Upper lobe of left lung (tissue), 6 donors: ENCODE measurements at regions not wholly inside any gene's neighbourhood (a gene's known extent, or its start where the extent isn't known, plus 50 kb on each side); places are given as distances from the start of the nearest gene placed in this dataset.

Experiments used
- ATAC-seq, 2 donors: fragments of 200-7000 bp; cut with Tn5 transposase; one replicate each; pipeline ENCODE4 v1.9.1; 2022; ENCODE audit warnings: mild to moderate bottlenecking in 2 of 2, moderate library complexity in 2 of 2; ENCODE audit not compliant: low FRiP score in 2 of 2
- DNase-seq, 2 donors: peaks; one replicate each; pipeline ENCODE4 v3.0.0-alpha.2; 2019 to 2020
- H3K27ac ChIP-seq, 4 donors: fragments of 200-600 bp; sonication (generic); one replicate each; pipeline ENCODE4 v1.5.1; 2016 to 2019
- H3K27me3 ChIP-seq, 4 donors: fragments of 200-600 bp; sonication (generic); one replicate each; pipeline ENCODE4 v1.5.1; 2017 to 2019
- H3K36me3 ChIP-seq, 4 donors: fragments of 200-600 bp; sonication (generic); one replicate each; pipeline ENCODE4 v1.5.1; 2016 to 2019
- H3K4me1 ChIP-seq, 4 donors: fragments of 200-600 bp; sonication (generic); one replicate each; pipeline ENCODE4 v1.5.1; 2018 to 2019
- H3K4me3 ChIP-seq, 4 donors: fragments of 200-600 bp; sonication (generic); one replicate each; pipeline ENCODE4 v1.5.1; 2017 to 2019; ENCODE audit warnings: mild to moderate bottlenecking in 2 of 4, moderate library complexity in 1 of 4
- H3K9me3 ChIP-seq, 4 donors: fragments of 200-600 bp; sonication (generic); one replicate each; pipeline ENCODE4 v1.5.1; 2018 to 2019
- EP300 ChIP-seq, 4 donors: sonication (generic); formaldehyde crosslinking; IDR thresholded peaks; one replicate each; pipeline ENCODE4 v1.5.1; 2017; ENCODE audit warnings: antibody characterized with exemption in 4 of 4, control low read depth in 2 of 4
- POLR2A ChIP-seq, 4 donors: fragments of 450-650 bp; IDR thresholded peaks; one replicate each; pipeline ENCODE4 v1.5.1; 2016 to 2017; ENCODE audit warnings: antibody characterized with exemption in 4 of 4, mild to moderate bottlenecking in 2 of 4
- POLR2AphosphoS5 ChIP-seq, 2 donors: sonication (generic); formaldehyde crosslinking; IDR thresholded peaks; one replicate each; pipeline ENCODE4 v1.5.1; 2017; ENCODE audit warnings: antibody characterized with exemption in 2 of 2
- WGBS, 2 donors: methylation state at CpG; one replicate each; pipeline ENCODE4 v1.1.5; 2017 to 2018; 5-methylcytosine and 5-hydroxymethylcytosine counted together
- TF ChIP-seq, protein P1 (sequence below), 6 experiments: fragments of 450-650 bp in 4 of 6; fragments of 200-600 bp in 2 of 6; sonication (generic) in 2 of 6; IDR thresholded peaks; one replicate each; pipeline ENCODE4 v1.5.1; 2016 to 2019; ENCODE audit warnings: antibody characterized with exemption in 6 of 6
- donor health status: DM: no; HTN: no; CAD: no; lungs with moderate emphysema.
- donor health status: DM: no; HTN: yes; CAD: no; lungs with severe emphysema.

DNA sequence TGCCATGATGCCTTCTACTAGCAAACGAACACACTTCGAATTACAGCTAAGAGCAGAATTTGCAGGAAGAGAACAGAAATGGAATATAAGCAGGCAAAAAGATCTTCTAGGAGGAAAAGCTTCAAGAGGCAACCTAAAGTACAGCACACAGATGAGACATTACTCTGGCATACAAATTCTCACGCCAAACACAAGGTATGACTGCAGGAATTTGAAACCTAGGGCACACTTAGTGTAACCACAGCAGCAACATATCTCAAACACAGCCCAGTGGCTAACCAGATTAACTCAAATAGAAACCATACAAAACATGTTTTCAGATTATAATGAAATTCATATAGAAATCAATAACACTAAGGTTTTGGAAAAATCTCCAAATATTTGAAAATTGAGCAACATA lies 481.0 kb upstream of the RGMB start:
- DNase-seq = no peak
- TF ChIP-seq EP300 (IDR thresholded peaks at IDR 0.05) = no peak
- no peak for TF ChIP-seq POLR2AphosphoS5 (IDR thresholded peaks at IDR 0.05)
- TF ChIP-seq, protein P1, sequence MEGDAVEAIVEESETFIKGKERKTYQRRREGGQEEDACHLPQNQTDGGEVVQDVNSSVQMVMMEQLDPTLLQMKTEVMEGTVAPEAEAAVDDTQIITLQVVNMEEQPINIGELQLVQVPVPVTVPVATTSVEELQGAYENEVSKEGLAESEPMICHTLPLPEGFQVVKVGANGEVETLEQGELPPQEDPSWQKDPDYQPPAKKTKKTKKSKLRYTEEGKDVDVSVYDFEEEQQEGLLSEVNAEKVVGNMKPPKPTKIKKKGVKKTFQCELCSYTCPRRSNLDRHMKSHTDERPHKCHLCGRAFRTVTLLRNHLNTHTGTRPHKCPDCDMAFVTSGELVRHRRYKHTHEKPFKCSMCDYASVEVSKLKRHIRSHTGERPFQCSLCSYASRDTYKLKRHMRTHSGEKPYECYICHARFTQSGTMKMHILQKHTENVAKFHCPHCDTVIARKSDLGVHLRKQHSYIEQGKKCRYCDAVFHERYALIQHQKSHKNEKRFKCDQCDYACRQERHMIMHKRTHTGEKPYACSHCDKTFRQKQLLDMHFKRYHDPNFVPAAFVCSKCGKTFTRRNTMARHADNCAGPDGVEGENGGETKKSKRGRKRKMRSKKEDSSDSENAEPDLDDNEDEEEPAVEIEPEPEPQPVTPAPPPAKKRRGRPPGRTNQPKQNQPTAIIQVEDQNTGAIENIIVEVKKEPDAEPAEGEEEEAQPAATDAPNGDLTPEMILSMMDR (IDR thresholded peaks at IDR 0.05) = no peak
- TF ChIP-seq POLR2A (IDR thresholded peaks at IDR 0.05) = no peak
- no peaks in the 10 kb centered on the region for H3K27me3 ChIP-seq
- no peaks in the 10 kb centered on the region for H3K9me3 ChIP-seq
- WGBS, 2 donors = 87 to 90% methylated on average over 3 of the region's 3 CpGs
- H3K36me3 ChIP-seq = no peaks in the 10 kb centered on the region
- no peak for ATAC-seq
- no peaks in the 10 kb centered on the region for H3K4me1 ChIP-seq
- no peak overlapping the region for H3K4me3 ChIP-seq
- no peak overlapping the region for H3K27ac ChIP-seq

DNA sequence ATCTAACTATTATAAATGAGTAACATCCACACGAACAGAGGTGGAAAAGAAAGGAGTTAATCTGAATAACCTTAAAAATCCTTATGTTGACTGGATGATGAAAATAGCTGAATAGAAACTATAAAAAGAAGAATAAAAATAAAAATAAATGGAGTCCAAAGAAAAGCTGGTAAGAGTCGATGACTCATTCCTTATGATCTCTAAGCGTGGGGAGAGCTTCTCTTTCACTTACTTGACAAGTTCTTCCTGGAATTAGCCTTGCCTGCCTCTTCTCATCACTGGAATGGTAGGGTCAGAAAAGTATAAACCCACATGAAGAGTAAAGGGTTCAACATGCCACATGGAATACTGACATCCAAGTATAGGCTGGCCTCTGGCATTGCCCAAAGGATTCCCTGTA lies 477.0 kb upstream of the RGMB start:
- H3K27ac ChIP-seq = no peak overlapping the region
- 71 to 73% methylated on average over 3 of the region's 3 CpGs for WGBS, 2 donors
- H3K9me3 ChIP-seq = no peaks in the 10 kb centered on the region
- H3K36me3 ChIP-seq = no peaks in the 10 kb centered on the region
- no peaks in the 10 kb centered on the region for H3K27me3 ChIP-seq
- DNase-seq (no peak), ATAC-seq (no peak)
- H3K4me1 ChIP-seq = no peaks in the 10 kb centered on the region
- TF ChIP-seq, protein P1 (IDR thresholded peaks at IDR 0.05) = no peak
- H3K4me3 ChIP-seq = no peak overlapping the region

DNA sequence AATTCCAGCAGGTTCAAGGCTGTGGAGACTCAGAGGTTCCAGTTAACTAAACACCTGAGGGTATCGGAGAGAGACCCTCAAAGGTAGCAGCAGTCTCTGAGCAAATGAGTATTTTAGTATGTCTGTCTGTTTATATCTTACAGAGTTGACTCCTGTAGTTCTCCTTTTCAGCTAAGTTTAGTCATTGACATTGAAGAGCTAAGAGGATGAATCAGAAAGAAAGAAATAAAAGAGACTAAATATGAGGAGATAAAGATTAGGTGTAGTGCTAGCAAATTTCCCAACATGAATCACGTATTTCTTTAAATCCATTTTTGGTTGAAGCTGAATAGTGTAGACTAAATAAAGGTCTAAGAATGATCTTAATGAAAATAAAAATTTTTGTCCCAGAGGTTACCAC lies 474.0 kb upstream of the RGMB start:
- H3K27ac ChIP-seq = no peak overlapping the region
- H3K36me3 ChIP-seq = no peaks in the 10 kb centered on the region
- no peaks in the 10 kb centered on the region for H3K9me3 ChIP-seq
- no peak overlapping the region for H3K4me3 ChIP-seq
- no peak for ATAC-seq
- DNase-seq = no peak
- no peaks in the 10 kb centered on the region for H3K4me1 ChIP-seq
- TF ChIP-seq POLR2AphosphoS5 (IDR thresholded peaks at IDR 0.05) (no peak), EP300 (IDR thresholded peaks at IDR 0.05) (no peak)
- WGBS, 2 donors = 86 to 93% methylated on average over 2 of the region's 2 CpGs
- H3K27me3 ChIP-seq = no peaks in the 10 kb centered on the region

DNA sequence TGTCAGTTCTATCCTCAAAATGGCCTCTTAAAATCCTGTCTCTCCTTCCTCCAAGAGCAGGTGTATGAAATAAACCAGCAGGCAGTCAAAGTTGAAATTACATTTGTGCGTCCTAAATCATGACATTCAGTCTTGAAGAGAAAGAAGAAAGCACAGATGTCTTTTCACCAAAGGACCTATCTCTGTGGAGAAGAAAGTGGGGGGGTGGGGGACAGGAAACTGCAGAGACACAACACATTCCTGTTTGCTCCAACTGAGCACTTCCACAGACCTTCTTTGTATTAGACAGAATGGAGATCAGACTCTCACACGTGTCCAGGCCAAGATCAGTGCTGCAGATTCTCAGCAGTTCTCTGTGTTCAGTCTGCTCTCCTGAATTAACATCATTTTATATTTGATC lies 471.9 kb upstream of the RGMB start:
- TF ChIP-seq, protein P1 (IDR thresholded peaks at IDR 0.05) = no peak
- TF ChIP-seq POLR2A (IDR thresholded peaks at IDR 0.05) (no peak), POLR2AphosphoS5 (IDR thresholded peaks at IDR 0.05) (no peak), EP300 (IDR thresholded peaks at IDR 0.05) (no peak)
- H3K36me3 ChIP-seq = no peaks in the 10 kb centered on the region
- H3K27ac ChIP-seq = no peak overlapping the region
- WGBS, 2 donors = 60 to 72% methylated on average over 2 of the region's 2 CpGs
- H3K9me3 ChIP-seq = no peaks in the 10 kb centered on the region
- no peak overlapping the region for H3K4me3 ChIP-seq
- no peaks in the 10 kb centered on the region for H3K4me1 ChIP-seq
- H3K27me3 ChIP-seq = no peaks in the 10 kb centered on the region
- ATAC-seq (no peak), DNase-seq (no peak)

DNA sequence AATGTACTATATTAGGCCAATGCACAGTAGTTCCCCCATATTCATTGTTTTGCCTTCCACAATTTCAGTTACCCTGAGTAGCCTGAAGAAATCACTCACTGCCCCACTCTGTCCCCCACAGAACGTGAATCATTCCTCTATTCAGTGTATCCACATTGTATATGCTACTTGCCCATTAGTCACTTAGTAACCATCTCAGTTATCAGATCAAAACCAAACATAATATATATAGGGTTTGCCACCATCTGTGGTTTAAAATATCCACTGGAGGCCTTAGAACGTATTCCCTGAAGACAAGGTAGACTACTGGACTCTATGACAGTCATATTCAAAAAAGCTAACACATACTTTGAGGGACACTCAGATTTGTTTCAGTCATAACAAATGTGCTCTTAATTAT lies 465.7 kb upstream of the RGMB start:
- Histone ChIP-seq H3K27ac (no peak overlapping the region), H3K9me3 (no peaks in the 10 kb centered on the region), H3K27me3 (no peaks in the 10 kb centered on the region), H3K4me1 (no peaks in the 10 kb centered on the region), H3K4me3 (no peak overlapping the region), H3K36me3 (no peaks in the 10 kb centered on the region)
- TF ChIP-seq EP300 (IDR thresholded peaks at IDR 0.05) (no peak), POLR2A (IDR thresholded peaks at IDR 0.05) (no peak), POLR2AphosphoS5 (IDR thresholded peaks at IDR 0.05) (no peak)
- TF ChIP-seq, protein P1 (IDR thresholded peaks at IDR 0.05) = no peak
- WGBS, 2 donors = 72% methylated on average over 2 of the region's 2 CpGs
- ATAC-seq (no peak), DNase-seq (no peak)
